IPS DF 6.9 (cell line): ENCODE measurements at regions not wholly inside any gene's neighbourhood (a gene's known extent, or its start where the extent isn't known, plus 50 kb on each side); places are given as distances from the start of the nearest gene placed in this dataset.

Experiments used
- DNase-seq: peaks from one replicate; pipeline ENCODE4 v3.0.0-alpha.2; 2013; ENCODE audit warnings: low read depth, low spot score
- H3K27ac ChIP-seq: one replicate; pipeline ENCODE4 v1.5.1; 2013; ENCODE audit warnings: low read length, control low read depth
- H3K27me3 ChIP-seq: 2 replicates; pipeline ENCODE4 v1.6.1; 2013; ENCODE audit warnings: mild to moderate bottlenecking, low read length; ENCODE audit not compliant: control insufficient read depth, insufficient read depth
- H3K36me3 ChIP-seq: 2 replicates; pipeline ENCODE4 v1.6.1; 2013; ENCODE audit warnings: low read length; ENCODE audit not compliant: control insufficient read depth, insufficient read depth
- H3K4me1 ChIP-seq: 2 replicates; pipeline ENCODE4 v1.6.1; 2013; ENCODE audit warnings: low read length; ENCODE audit not compliant: control insufficient read depth, insufficient read depth
- H3K4me3 ChIP-seq: 2 replicates; pipeline ENCODE4 v1.5.1; 2013; ENCODE audit warnings: mild to moderate bottlenecking, low read length
- H3K9me3 ChIP-seq: 2 replicates; pipeline ENCODE4 v1.6.1; 2013; ENCODE audit warnings: low read length, inconsistent platforms; ENCODE audit not compliant: control insufficient read depth, insufficient read depth
- WGBS: extraction: QIAGEN DNeasy Blood & Tissue Kit; methylation state at CpG from one replicate; pipeline ENCODE4 v1.1.7; 2013; ENCODE audit warnings: mixed read lengths, missing lambda C conversion rate; ENCODE audit not compliant: insufficient read length, insufficient coverage; 5-methylcytosine and 5-hydroxymethylcytosine counted together

DNA sequence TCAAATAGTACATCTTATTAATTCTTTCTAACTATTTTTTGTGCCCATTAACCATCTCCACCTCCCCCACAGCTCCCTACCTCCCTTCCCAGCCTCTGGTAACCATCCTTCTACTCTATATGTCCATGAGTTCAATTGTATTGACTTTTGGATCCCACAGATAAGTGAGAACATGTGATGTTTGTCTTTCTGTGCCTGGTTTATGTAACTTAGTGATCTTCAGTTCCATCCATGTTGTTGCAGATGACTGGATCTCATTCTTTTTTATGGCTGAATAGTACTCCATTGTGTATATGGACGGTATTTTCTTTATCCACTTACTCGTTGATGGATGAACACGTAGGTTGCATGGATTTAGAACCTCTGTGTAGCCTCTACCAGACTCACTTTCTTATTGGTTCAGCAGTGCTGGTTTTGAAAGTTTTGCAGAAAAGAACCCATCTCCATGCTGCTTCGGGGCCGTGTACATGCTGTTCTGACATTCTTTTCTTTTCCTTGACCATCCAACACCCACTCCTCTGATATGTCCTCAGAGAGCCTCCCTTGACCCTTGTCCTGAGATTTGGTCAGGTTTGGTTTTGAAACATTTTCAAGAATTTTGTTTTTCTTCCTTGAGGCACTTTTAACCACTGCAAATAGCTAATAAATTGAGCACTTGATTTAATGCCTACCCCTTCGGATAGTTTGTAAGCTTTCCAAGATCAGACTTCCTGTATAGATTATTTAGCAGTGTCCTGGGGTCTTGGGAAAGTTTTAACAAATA lies 231.2 kb upstream of the ZFP64 start:
- H3K36me3 ChIP-seq, result no peaks in the 10 kb centered on the region
- H3K4me3 ChIP-seq, result no peak overlapping the region
- no peak for DNase-seq
- no peaks in the 10 kb centered on the region for H3K27me3 ChIP-seq
- H3K4me1 ChIP-seq, result no peaks in the 10 kb centered on the region
- WGBS, result no CpG with 5 or more reads among the region's 6 CpGs
- no peak overlapping the region for H3K27ac ChIP-seq
- no peaks in the 10 kb centered on the region for H3K9me3 ChIP-seq

DNA sequence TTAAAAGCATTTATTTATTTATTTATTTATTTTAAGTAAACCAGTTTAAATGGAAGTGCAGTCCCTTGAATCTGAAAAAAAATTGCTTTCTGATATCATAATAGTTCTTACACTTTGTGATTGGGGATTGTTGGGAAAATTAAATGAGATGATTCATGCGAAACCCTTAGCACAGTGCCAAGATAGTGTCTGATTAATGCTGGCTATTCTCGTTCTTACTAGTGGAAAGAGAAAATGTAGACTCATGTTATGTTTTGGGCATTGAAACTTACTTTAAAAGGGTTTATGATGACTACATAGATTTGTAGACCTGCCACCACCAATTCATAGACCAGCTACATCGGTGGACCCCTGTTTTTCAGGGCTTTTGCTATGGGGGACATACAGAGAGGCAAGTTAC lies 229.2 kb upstream of the ZFP64 start:
- no peak overlapping the region for H3K27ac ChIP-seq
- no CpG with 5 or more reads among the region's 3 CpGs for WGBS
- no peak for DNase-seq
- no peak overlapping the region for H3K4me3 ChIP-seq
- no peaks in the 10 kb centered on the region for H3K36me3 ChIP-seq
- H3K4me1 ChIP-seq, result no peaks in the 10 kb centered on the region
- no peaks in the 10 kb centered on the region for H3K9me3 ChIP-seq
- no peaks in the 10 kb centered on the region for H3K27me3 ChIP-seq

- WGBS, result no CpG with 5 or more reads among the region's 2 CpGs
- no peaks in the 10 kb centered on the region for H3K4me1 ChIP-seq
- no peak overlapping the region for H3K27ac ChIP-seq
- H3K4me3 ChIP-seq, result no peak overlapping the region
- DNase-seq, result no peak
- no peaks in the 10 kb centered on the region for H3K36me3 ChIP-seq
- H3K9me3 ChIP-seq, result no peaks in the 10 kb centered on the region
- no peaks in the 10 kb centered on the region for H3K27me3 ChIP-seq
These were observed 227.6 kb upstream of the ZFP64 start for GRCh38 chr20:52419205-52419604.

DNA sequence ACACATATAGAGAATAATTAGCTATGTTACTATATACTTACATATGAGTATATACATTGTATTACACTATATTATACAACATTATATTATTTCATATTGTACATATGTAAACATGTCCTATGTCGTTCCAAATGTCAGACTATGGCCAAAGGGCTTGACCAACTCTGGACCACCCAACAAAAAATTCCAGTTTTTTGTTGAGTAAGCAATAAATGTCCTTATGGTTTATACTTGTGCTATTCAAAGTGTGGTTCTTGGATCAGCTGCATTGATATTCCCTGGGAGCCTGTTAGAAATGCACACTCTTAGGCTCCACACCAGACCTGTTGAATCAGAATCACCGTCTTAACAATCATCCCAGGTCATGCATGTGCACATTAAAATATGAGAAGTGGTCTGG lies 225.4 kb upstream of the ZFP64 start:
- no peaks in the 10 kb centered on the region for H3K4me1 ChIP-seq
- H3K36me3 ChIP-seq, result no peaks in the 10 kb centered on the region
- H3K27ac ChIP-seq, result no peak overlapping the region
- DNase-seq, result no peak
- H3K9me3 ChIP-seq, result no peaks in the 10 kb centered on the region
- WGBS, result no CpG with 5 or more reads among the region's 2 CpGs
- H3K27me3 ChIP-seq, result no peaks in the 10 kb centered on the region
- H3K4me3 ChIP-seq, result no peak overlapping the region

GRCh38 chr20:52411611-52412010 lies 220.0 kb upstream of the ZFP64 start:
- no peak for DNase-seq
- no peaks in the 10 kb centered on the region for H3K27me3 ChIP-seq
- H3K9me3 ChIP-seq, result no peaks in the 10 kb centered on the region
- no peak overlapping the region for H3K27ac ChIP-seq
- H3K36me3 ChIP-seq, result no peaks in the 10 kb centered on the region
- H3K4me3 ChIP-seq, result no peak overlapping the region
- no CpG with 5 or more reads among the region's 1 CpG for WGBS
- H3K4me1 ChIP-seq, result no peaks in the 10 kb centered on the region

- Histone ChIP-seq H3K4me1 (no peaks in the 10 kb centered on the region), H3K4me3 (no peak overlapping the region), H3K27ac (no peak overlapping the region), H3K36me3 (no peaks in the 10 kb centered on the region), H3K27me3 (no peaks in the 10 kb centered on the region), H3K9me3 (no peaks in the 10 kb centered on the region)
- no CpG with 5 or more reads among the region's 11 CpGs for WGBS
- DNase-seq, result no peak
These were observed 219.2 kb upstream of the ZFP64 start for GRCh38 chr20:52410731-52411234.

GRCh38 chr20:52410182-52410647 lies 218.6 kb upstream of the ZFP64 start:
- Histone ChIP-seq H3K4me3 (no peak overlapping the region), H3K27ac (no peak overlapping the region), H3K36me3 (no peaks in the 10 kb centered on the region), H3K4me1 (no peaks in the 10 kb centered on the region), H3K27me3 (no peaks in the 10 kb centered on the region), H3K9me3 (no peaks in the 10 kb centered on the region)
- no peak for DNase-seq
- no CpG with 5 or more reads among the region's 11 CpGs for WGBS

GRCh38 chr20:52405986-52406385 lies 214.4 kb upstream of the ZFP64 start:
- no peaks in the 10 kb centered on the region for H3K9me3 ChIP-seq
- H3K4me3 ChIP-seq, result no peak overlapping the region

DNA sequence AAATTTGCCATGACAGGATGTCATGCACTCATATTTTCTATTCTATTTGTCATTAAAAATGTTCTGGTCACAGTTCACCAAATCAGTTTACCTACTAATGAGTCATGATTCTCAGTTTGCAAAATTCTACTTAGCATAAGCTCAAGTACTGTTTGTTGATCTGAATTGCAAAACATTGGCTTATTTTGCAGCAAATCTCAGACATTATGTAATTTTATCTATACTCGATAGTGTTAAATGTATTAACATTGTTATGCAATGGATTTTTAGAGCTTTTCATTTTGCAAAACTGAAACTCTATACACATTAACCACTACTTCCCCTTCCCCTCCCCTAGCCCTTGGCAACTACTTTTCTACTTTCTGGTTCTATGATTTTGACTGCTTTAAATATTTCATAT lies 213.8 kb upstream of the ZFP64 start:
- WGBS, result no CpG with 5 or more reads among the region's 1 CpG
- Histone ChIP-seq H3K4me1 (no peaks in the 10 kb centered on the region), H3K27ac (no peak overlapping the region), H3K9me3 (no peaks in the 10 kb centered on the region), H3K36me3 (no peaks in the 10 kb centered on the region), H3K27me3 (no peaks in the 10 kb centered on the region), H3K4me3 (no peak overlapping the region)
- no peak for DNase-seq

More at GRCh38 chr20:52405986-52406385, 214.4 kb upstream of the ZFP64 start:
- no peaks in the 10 kb centered on the region for H3K27me3 ChIP-seq
- no peaks in the 10 kb centered on the region for H3K36me3 ChIP-seq
- no peak overlapping the region for H3K27ac ChIP-seq
- DNase-seq, result no peak
- WGBS, result no CpG with 5 or more reads among the region's 2 CpGs
- no peaks in the 10 kb centered on the region for H3K4me1 ChIP-seq

- Histone ChIP-seq H3K4me3 (no peak overlapping the region), H3K4me1 (no peaks in the 10 kb centered on the region), H3K9me3 (no peaks in the 10 kb centered on the region), H3K27ac (no peak overlapping the region), H3K27me3 (no peaks in the 10 kb centered on the region), H3K36me3 (no peaks in the 10 kb centered on the region)
- no CpG with 5 or more reads among the region's 3 CpGs for WGBS
- no peak for DNase-seq
These were observed 213.1 kb upstream of the ZFP64 start for GRCh38 chr20:52404671-52405070.

GRCh38 chr20:52402950-52403349 lies 211.4 kb upstream of the ZFP64 start:
- Histone ChIP-seq H3K27me3 (no peaks in the 10 kb centered on the region), H3K27ac (no peak overlapping the region), H3K4me3 (no peak overlapping the region), H3K36me3 (no peaks in the 10 kb centered on the region), H3K9me3 (no peaks in the 10 kb centered on the region), H3K4me1 (no peaks in the 10 kb centered on the region)
- DNase-seq, result no peak
- no CpG with 5 or more reads among the region's 4 CpGs for WGBS
